ENCODE measurements at regions not wholly inside any gene's neighbourhood (a gene's known extent, or its start where the extent isn't known, plus 50 kb on each side); places are given as distances from the start of the nearest gene placed in this dataset.

DNA sequence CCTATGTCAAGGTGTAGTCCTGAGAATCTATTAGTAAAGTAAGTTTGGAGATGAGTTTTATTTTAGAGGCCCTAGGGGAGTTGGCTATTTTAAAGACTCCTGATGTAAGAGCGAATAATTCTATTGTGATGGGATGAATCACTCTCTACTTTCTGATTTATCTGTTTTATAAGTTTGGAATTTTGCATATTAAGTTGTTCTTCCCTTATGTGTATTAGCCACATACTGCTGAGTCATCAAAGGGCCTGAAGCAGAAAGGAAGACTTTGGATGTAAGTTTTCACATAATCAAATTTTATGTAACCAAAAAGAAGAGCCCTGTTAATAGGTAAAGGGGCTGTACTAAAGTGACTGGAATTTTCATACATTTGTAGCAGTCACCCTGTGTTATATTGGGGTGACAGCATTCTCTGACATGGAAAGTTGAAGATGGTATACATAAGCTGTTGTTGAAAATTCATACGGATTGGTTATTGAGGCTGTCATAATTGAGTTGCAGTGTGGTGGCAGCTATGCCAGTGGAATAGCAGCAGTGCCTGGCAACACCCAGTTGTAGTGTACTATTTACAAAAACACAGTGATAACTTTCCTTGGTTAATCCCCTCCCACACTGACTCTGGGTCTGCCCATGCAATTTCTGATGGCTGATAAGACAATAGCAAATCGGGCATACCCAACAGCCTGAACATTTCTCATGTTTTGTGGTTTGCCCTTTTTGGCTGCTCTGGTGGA lies 90.6 kb upstream of the NTM start:
- ChIA-PET CTCF (ENCODE audit: low intra/inter-chr PET ratio) (no interaction called here), POLR2A (interaction anchor here (0.8 kb wide), 1 partner anchor 777 kb away, joined by 3 read pairs; no protein-coding TSS in a partner anchor)
- FAIRE-seq = no peak

More for the DNA sequence above, 90.6 kb upstream of the NTM start:
- peak; percentile 74 for TF ChIP-seq ZNF316 (IDR thresholded peaks at IDR 0.05)
- peak; percentile 74 for TF ChIP-seq MAFG (tag; conservative IDR thresholded peaks at IDR 0.05)
- TF ChIP-seq C11orf30 (IDR thresholded peaks at IDR 0.05; ENCODE audit: low read depth) = peak; percentile 55
- TF ChIP-seq HDAC1 (IDR thresholded peaks at IDR 0.05) = no peak
- no peak for TF ChIP-seq PTRF (tag; IDR thresholded peaks at IDR 0.05)
- TF ChIP-seq MAFF (IDR thresholded peaks at IDR 0.05; ENCODE audit: low read length) = peak; percentile 72
- TF ChIP-seq NFE2 (IDR thresholded peaks at IDR 0.05; ENCODE audit: low read depth) = peak; percentile 16; the same call in 1 of the 2 replicates
- TF ChIP-seq MAFK (IDR thresholded peaks at IDR 0.05; ENCODE audit: low read length) = peak; percentile 65
- TF ChIP-seq, protein P1, sequence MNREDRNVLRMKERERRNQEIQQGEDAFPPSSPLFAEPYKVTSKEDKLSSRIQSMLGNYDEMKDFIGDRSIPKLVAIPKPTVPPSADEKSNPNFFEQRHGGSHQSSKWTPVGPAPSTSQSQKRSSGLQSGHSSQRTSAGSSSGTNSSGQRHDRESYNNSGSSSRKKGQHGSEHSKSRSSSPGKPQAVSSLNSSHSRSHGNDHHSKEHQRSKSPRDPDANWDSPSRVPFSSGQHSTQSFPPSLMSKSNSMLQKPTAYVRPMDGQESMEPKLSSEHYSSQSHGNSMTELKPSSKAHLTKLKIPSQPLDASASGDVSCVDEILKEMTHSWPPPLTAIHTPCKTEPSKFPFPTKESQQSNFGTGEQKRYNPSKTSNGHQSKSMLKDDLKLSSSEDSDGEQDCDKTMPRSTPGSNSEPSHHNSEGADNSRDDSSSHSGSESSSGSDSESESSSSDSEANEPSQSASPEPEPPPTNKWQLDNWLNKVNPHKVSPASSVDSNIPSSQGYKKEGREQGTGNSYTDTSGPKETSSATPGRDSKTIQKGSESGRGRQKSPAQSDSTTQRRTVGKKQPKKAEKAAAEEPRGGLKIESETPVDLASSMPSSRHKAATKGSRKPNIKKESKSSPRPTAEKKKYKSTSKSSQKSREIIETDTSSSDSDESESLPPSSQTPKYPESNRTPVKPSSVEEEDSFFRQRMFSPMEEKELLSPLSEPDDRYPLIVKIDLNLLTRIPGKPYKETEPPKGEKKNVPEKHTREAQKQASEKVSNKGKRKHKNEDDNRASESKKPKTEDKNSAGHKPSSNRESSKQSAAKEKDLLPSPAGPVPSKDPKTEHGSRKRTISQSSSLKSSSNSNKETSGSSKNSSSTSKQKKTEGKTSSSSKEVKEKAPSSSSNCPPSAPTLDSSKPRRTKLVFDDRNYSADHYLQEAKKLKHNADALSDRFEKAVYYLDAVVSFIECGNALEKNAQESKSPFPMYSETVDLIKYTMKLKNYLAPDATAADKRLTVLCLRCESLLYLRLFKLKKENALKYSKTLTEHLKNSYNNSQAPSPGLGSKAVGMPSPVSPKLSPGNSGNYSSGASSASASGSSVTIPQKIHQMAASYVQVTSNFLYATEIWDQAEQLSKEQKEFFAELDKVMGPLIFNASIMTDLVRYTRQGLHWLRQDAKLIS (CRISPR knock-in tag; IDR thresholded peaks at IDR 0.05) = no peak
- TF ChIP-seq DEAF1 (CRISPR knock-in tag; IDR thresholded peaks at IDR 0.05) = no peak
- no peak overlapping the region for H3K4me3 ChIP-seq
- intact Hi-C loops (cut with micrococcal nuclease) (no loop called here), in situ Hi-C loops (cut with MboI) (no loop called here)
- DNase-seq (ENCODE audit: extremely low read depth in 1 of 4, low spot score in 3 of 4) = no peak
- 4% methylated on average over 3 of the region's 3 CpGs for WGBS (ENCODE audit: insufficient coverage, low coverage, missing lambda C conversion rate)
- no peak overlapping the region for H3K9ac ChIP-seq (ENCODE audit: insufficient read depth in 1 of 2, low read depth in 2 of 2, low read length in 2 of 2)
- no peaks in the 10 kb centered on the region for H3K36me3 ChIP-seq (ENCODE audit: control insufficient read depth, insufficient read depth, low read length)
- no peak overlapping the region for H2AFZ ChIP-seq (ENCODE audit: low read depth, low read length)
- no peak for ATAC-seq
- H3K4me1 ChIP-seq (replicated peaks in 1 of 2; ENCODE audit: control insufficient read depth in 2 of 2, insufficient read depth in 2 of 2, low read length in 2 of 2) = no peaks in the 10 kb centered on the region
- no peaks in the 10 kb centered on the region for H4K20me1 ChIP-seq (replicated peaks; ENCODE audit: control insufficient read depth, insufficient read depth, low read length)
- H3K4me2 ChIP-seq (ENCODE audit: insufficient read depth, low read length) = no peak overlapping the region
- H3K27me3 ChIP-seq (ENCODE audit: control insufficient read depth in 2 of 2, insufficient read depth in 2 of 2, low read length in 2 of 2) = no peaks in the 10 kb centered on the region
- H3K79me2 ChIP-seq (ENCODE audit: control insufficient read depth, insufficient read depth, low read length) = no peaks in the 10 kb centered on the region
- no peaks in the 10 kb centered on the region for H3K9me1 ChIP-seq (ENCODE audit: control insufficient read depth, insufficient read depth, low read length)
- no peaks in the 10 kb centered on the region for H3K9me3 ChIP-seq (replicated peaks; ENCODE audit: control insufficient read depth, insufficient read depth, low read depth, low read length)
- no TSS peak for BruUV-seq (replicated peaks)
- no peak overlapping the region for H3K27ac ChIP-seq (ENCODE audit: extremely low read depth, low read depth, low read length)

Measured in K562 (cell line).